HG03469 (cell line): ENCODE measurements at regions not wholly inside any gene's neighbourhood (a gene's known extent, or its start where the extent isn't known, plus 50 kb on each side); places are given as distances from the start of the nearest gene placed in this dataset.

Experiments
- ATAC-seq: cut with Tn5 transposase; IDR thresholded peaks from one replicate; pipeline ENCODE4 v1.9.1; 2021; ENCODE audit warnings: mild to moderate bottlenecking, moderate library complexity, moderate number of reproducible peaks; ENCODE audit not compliant: unreplicated experiment

GRCh38 chr7:84258628-84259027 lies 64.0 kb upstream of the SEMA3A start:
- no peak for ATAC-seq

GRCh38 chr7:84256571-84256971 lies 62.0 kb upstream of the SEMA3A start:
- ATAC-seq: no peak

DNA sequence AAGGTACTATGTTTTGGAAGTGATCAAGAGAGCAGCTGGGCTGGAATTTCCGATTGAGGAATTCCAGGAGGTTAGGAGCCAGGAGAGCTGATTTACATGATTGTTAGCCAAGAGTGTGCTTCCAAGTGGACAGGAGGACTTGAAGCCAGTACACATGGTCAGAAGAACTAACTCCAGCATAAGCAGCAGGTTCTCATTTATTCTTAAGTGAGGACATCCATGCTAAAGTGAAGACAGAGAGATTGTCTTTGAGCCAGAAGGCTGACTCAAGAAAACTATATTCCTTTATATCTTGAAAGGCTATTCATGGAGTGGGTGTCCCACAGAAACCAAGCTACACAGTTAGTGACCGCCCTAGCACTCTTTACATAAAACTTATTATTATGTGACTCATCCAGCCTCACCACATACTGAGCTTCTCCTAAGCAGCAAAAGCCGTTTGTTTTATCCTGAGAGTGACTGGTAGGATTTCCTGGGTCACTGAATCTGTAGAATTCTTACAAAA lies 56.7 kb upstream of the SEMA3A start:
- ATAC-seq: no peak

- no peak for ATAC-seq
Measured at GRCh38 chr7:84250452-84250851, 55.9 kb upstream of the SEMA3A start.

GRCh38 chr7:84249656-84250055 lies 55.1 kb upstream of the SEMA3A start:
- ATAC-seq: no peak

DNA sequence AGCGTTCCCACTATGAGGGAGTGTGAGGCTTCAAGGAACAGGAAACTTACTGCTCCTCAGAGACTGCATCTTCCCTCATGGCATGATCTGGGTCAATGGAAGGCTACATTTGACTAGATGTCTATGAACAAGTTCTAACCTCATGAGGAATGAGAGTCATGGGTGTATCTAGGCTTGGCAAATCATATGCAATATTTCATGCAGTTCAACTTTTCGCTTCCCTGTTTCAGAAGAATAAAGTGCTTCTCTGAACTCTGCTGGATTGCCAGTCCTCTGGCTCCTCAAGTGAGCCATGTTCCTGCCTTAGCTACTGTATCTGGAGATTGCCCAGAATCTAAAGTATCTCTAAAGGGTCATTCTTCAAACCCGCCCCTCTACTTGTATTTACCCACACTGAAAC lies 54.3 kb upstream of the SEMA3A start:
- no peak for ATAC-seq

GRCh38 chr7:84248267-84248666 lies 53.7 kb upstream of the SEMA3A start:
- no peak for ATAC-seq

GRCh38 chr7:84247591-84247990 lies 53.0 kb upstream of the SEMA3A start:
- ATAC-seq: no peak

- ATAC-seq: no peak
Measured at GRCh38 chr7:84245835-84246234, 51.2 kb upstream of the SEMA3A start.
